Left cardiac atrium (tissue), 4 donors: ENCODE measurements at regions not wholly inside any gene's neighbourhood (a gene's known extent, or its start where the extent isn't known, plus 50 kb on each side); places are given as distances from the start of the nearest gene placed in this dataset.

Experiments
- ATAC-seq, 2 donors: fragments of 200-7000 bp; cut with Tn5 transposase; one replicate each; pipeline ENCODE4 v1.9.1; 2020; ENCODE audit warnings: mild to moderate bottlenecking in 2 of 2, moderate library complexity in 2 of 2
- DNase-seq: peaks from one replicate; pipeline ENCODE4 v3.0.0-alpha.2; 2020
- intact Hi-C, 2 donors: fragments of 100-400 bp; cut with DNase I; formaldehyde crosslinking; loops; one replicate each; pipeline versions ENCODE4 v1.14.1 to v1.15.1; 2022 to 2023
- donor health status: DM: no; HTN: yes; CAD: no.
- donor health status: DM: no; HTN: yes; CAD: no; lungs with severe emphysema.
- donor health status: DM: yes; HTN: yes; CAD: no.
- donor health status: Dilated cardiomyopathy.

DNA sequence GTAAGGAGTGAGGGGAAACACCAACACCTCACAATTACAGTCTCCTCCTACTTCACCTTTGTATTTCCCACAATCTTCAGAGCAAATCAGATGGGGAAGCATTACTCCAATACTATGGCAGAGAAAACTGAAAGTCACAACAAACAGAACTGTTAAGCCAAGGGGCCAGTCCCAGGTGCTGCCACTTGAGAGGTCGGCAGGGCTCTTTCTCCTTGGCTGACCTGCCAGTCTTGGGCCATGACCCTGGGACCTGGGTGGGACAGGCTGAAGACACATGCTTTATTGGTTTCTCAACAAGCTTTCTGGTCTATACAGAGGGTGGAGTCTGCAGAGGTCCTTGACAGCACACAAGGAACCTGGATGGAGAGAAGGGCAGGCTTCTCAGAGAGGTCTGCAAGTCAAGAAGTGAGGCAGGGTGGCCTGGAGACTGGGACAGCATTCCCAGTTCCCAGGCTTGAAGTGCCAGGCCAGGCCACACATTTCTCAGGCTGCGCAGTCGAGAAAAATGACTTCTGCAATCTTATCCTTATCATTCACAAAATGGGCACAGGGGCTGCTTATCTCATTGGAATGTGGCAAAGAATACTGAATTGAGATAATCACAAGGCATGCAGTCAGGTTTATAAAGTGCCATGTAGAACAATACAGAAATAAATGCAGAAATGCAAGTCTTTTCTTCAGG, 301.0 kb downstream of the CXCL12 start:
- DNase-seq (no peak), ATAC-seq (no peak)
- intact Hi-C loops: no loop called here

DNA sequence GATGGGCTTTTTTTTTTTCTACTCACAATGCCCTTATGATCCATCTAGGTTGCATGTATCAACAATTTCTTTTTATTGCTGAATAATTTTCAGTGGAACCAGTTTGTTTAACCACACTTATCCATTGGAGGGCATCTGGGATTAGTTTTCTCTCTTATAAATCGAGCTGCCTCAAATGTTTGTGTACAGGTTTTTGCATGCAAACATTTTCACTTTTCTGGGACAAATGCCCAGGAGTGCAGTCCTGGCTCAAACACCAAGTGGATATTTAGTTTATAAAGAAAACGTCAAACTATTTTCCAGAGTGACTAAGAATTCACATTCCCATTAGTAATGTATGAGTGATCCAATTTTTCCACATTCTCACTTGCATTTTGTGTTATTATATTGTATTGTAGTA, 313.4 kb downstream of the CXCL12 start:
- DNase-seq: no peak
- intact Hi-C loops: no loop called here

DNA sequence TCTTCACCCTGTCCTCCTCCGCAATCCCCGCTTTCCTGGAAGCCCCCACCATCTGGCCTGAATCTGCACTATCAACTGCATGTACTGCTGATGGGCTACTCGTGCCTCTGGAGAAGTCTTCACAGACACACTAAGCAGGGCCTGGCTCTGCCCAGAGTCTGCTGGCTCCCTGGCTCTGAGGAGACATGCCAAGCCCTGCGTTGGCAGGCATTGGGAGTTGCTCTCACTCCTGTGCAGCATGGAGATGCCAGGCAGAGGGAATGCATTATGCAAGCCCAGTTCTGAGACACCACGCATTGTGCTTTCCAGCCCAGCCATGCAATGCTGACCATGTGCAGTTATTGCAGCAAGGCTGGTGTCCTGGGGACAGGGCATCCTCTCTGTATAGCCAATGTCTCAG, 314.6 kb downstream of the CXCL12 start:
- no peak for DNase-seq
- ATAC-seq: peak; percentile 78 to 89
- intact Hi-C loops: no loop called here

More for the DNA sequence above, 313.4 kb downstream of the CXCL12 start:
- no peak for ATAC-seq

DNA sequence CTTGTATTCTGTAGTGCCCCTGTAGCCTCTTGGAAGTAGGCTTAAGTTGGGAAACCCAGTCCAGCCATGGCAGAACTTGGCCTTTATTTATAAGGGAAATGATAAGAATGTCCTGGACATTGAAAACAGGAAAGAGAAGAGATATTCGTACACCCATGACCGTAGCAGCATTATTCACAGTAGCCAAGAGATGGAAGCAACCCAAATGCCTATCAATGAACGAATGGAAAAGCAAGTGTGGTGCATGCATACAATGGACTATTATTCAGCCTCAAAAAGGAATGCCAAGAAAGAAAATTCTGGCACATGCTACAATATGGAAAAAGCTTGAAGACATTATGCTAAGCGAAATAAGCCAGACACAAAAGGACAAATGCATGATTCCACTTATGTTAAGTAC, 315.3 kb downstream of the CXCL12 start:
- ATAC-seq (peak; percentile 10 to 84), DNase-seq (no peak)
- intact Hi-C loops: no loop called here

DNA sequence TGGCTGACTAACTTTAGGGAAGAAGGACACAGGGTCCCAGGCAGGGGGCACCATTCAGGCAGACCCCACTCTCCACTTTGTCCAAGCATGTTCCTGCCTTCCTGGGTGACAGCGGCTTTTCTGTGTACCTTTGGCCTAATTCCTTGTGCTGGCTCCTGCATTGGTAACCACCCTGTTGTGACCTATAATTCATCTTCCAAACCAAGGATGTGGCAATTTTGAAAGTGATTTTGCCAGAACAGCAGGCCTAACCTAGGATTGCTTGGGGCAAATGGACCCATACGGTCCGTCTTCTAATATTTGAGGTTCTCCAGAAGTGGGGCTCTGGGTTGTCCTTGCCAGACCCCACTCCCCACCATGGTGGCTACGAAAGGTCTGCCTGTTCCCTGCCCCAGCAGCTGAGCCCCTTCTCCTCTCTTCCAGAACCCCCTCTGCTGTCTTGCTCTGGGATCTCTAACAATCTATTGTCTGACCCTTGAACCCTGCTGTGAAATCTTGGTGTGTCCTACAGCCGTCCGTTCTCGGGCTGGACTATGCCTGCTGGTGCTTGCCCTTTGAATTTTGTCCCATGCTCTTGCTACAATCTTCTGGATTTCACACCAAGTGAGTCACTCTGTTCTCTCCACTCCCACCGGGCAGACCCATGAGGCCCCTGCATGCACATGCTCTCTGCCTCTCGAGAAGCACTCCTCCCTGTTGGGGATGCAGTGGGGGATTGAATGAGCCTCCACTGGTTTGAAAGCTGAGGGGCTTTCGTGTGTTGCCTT, 316.0 kb downstream of the CXCL12 start:
- DNase-seq (peak; percentile 66), ATAC-seq (peak; percentile 64 to 77)
- intact Hi-C loops: no loop called here

DNA sequence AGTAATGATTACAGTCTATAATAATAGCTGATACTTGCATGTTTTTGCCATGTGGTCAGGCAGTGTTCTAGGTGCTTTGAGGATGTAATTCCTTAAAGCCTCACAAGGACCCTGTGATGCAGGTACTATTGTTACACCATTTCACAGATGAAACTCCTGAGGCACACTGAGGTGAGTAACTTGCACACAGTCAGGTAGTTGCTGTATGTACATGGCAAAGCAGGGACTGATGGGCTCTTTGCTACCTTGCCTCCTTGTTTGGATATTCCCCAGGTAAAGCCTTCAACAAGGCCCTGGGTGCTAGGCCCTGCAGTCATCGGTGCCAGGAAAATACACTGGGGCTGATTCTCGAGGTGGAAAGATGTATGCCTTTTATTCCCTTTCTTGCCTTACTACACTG, 317.5 kb downstream of the CXCL12 start:
- ATAC-seq: no peak
- no peak for DNase-seq
- intact Hi-C loops: no loop called here

DNA sequence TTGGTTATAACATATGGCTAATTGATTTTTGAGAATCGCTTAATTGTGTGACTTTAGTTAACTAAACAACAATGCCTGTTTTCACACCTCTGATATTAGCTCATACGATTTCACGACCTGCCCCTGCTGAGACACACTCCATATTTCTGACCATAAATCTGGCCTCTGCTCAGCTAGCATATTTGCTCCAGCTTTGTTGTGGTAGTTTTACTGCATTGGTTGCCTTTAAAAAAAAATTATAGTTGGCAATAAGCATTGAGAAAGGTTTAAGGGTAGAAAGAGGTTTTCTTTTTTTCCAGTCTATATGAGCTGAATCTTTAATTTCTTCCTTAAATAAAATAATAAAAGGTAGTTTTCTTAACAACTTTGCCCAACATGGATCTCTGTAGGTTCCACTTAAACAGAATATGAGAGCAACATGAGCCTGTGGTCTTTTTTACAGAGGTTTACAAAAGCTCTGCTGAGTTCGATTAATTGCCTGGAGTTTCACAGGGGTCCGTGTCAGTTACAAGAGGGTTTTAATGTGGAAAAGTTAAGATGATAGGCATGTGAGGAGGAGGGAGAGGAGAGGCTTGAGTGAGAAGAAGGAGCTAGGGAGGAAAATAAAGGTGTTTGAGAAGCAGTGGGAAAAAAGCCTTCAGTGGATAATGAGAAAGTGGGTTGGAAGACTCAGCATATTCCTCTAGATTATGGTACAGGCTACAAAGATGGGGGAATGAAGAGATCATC, 318.2 kb downstream of the CXCL12 start:
- DNase-seq: no peak
- ATAC-seq: no peak
- intact Hi-C loops: no loop called here

DNA sequence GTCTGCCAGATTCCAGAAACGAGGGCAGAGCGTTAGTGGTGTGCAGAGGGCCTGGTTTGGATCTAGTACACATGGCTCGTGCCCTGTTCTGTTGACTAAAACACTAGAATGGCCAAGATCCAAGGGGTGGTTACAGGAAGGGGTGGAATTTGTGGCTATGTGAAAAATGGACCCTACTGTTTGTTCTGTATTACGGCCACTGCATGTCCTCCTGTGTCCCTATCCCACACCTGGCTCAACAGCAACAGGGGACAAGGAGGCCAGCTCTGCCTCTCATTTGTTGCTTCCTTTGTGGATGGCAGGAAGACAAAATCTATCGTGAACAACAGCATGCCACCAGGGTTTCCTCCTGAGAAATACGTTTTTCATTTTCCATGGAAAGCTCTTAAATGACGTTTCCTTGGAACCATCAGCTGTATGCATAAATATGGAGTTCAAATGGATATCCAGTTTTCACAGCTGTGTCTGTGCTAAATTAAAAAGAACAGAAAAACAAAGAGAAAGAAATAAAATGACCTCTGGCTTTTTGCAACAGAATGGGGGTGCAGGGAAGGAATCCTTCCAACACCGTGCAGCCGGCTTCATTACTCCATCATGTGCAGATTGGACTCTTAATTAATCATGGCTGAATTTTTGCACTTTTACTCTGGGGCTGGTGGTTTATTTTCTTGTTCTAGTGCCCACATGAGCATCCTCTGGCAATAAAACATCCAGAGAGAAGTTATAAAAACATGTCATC, 318.9 kb downstream of the CXCL12 start:
- intact Hi-C loops: no loop called here
- DNase-seq: no peak
- no peak for ATAC-seq

DNA sequence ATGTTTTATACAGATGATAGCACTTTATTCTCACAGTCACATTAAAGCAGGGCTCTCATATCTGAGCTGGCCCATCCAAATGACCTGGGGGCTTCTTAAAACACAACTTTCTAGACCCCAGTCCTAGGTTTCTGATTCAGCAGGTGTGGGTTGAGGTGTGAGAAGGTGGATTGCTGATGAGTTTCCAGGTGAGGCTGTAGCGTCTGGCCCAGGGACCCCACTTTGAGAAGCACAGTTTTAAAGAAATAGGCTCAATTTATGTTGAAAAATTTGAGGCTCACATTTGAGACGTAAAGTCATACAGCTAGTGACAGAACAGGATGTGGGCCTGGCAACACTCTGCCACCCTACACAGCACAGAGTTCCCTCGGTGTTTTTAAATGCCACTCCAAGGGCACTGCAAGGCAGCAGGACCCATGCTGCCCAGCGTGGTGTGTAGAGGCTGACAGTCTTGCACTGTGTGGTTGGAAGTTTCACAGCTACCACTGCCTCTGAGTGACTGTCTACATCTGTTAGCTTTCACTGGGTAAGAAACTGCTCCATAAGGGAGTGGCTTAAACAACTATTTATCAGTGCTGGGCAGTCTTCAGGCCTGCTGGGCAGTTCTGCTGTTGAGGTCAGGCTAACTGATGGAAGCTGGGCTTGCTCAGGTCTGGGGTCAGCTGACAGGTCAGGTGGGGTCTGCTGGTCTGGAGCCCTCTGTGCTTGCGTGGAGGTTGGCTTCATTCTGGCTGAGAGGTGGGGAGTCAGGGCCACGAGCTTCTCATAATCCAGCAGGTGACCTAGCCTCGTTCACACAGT, 319.7 kb downstream of the CXCL12 start:
- intact Hi-C loops: no loop called here
- peak in 1 of 2 donors; percentile 31 for ATAC-seq
- DNase-seq: no peak

DNA sequence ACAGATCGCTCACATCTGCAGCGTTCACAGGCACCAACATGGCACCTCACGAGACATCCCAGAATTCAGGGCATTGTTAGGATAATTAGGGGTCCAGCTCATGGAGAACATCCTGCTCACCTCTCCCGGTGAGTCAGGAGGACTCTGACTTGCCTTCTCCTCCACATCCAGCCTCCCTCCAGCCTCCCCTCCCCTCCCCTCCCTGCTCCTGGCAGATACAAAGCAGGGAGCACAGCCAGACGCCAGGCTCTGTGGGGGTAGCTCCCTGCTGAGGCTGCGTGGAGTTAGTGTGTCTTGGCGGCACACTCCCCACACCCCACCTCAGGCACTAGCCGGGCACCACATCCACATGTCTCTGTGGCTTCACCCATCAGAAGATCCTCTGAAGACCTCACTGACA, 320.6 kb downstream of the CXCL12 start:
- ATAC-seq (no peak), DNase-seq (no peak)
- intact Hi-C loops: no loop called here

DNA sequence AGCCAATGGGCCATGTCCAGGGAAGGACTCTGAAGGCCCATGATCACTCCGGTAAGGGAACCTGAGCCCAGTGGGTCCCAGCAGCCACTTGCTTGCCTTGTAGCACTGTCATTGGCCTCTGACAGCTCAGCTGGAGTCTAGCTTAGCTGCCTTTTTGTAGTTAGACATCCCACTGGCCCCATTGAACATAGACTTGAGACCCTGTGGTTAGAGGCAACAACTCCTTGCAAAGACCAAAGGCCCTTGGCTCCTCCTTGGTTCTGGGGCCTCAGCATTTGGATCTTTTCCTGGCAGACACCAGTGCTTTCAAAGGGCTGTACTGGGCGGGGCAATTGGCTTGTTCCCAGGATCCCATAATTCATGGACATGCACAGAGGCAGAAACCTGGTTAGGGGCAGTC, 321.2 kb downstream of the CXCL12 start:
- intact Hi-C loops: no loop called here
- DNase-seq (no peak), ATAC-seq (no peak)

DNA sequence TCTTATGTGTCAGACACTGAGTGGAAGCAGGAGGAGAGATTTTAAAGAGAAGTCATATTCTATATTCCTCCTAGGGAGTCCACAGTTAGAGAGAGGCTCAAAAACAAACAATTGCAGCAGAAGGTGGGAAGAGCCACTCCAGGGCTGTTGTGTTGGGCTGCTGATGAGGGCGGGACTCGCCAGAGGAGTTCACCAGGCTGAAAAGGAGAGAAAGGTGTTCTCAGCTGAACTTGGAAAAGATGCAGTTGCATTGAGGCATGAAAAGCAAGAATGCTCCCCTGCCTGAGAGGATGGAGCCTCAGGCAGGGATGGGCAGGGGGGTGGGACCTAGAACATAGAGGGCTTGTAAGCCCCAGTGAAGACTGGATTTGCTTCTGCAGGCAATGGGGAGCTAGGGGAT, 324.2 kb downstream of the CXCL12 start:
- no peak for DNase-seq
- intact Hi-C loops: no loop called here
- ATAC-seq: no peak

DNA sequence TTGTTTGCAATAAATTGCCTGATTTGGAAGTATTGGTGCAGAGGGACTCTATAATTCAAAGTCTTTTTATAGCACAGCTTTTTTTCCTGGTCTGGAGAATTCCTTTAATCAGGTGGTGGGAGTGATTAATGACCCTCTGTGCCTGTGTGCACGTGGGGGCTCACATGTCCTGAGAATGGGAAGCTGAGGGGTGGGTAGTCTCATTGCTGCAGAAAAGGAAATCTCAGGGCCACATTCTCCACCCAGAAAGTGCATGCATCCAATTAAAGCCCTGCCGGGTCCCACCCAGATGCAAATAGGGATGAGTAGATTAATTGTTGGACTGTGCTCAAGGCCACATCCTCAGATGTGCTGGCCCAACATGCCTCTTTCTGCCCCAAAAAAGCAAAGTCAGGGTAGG, 324.7 kb downstream of the CXCL12 start:
- intact Hi-C loops: no loop called here
- DNase-seq (no peak), ATAC-seq (no peak)

DNA sequence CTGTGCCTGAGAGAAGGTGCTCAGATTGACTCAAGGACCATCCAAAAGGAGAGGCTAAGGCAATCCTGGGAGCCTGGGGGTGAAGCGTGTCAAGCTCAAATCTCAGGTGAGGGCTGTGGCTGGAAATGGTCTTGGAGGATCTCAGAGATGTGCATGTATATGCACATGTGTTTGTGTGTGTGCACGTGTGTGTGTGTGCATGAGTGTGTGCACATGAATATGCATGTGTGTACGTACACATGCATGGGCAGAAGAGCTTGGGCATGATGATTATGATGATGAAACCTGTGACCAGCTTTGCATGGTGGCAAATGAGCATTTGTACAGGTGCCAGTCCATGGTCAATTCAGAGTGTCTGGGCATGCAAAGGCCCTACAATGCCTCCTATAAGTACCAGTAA, 326.6 kb downstream of the CXCL12 start:
- no peak for ATAC-seq
- intact Hi-C loops: loop anchor here in 1 of 2 donors (10.0 kb wide), 1 partner anchor 363 kb away; no protein-coding TSS in a partner anchor
- no peak for DNase-seq

DNA sequence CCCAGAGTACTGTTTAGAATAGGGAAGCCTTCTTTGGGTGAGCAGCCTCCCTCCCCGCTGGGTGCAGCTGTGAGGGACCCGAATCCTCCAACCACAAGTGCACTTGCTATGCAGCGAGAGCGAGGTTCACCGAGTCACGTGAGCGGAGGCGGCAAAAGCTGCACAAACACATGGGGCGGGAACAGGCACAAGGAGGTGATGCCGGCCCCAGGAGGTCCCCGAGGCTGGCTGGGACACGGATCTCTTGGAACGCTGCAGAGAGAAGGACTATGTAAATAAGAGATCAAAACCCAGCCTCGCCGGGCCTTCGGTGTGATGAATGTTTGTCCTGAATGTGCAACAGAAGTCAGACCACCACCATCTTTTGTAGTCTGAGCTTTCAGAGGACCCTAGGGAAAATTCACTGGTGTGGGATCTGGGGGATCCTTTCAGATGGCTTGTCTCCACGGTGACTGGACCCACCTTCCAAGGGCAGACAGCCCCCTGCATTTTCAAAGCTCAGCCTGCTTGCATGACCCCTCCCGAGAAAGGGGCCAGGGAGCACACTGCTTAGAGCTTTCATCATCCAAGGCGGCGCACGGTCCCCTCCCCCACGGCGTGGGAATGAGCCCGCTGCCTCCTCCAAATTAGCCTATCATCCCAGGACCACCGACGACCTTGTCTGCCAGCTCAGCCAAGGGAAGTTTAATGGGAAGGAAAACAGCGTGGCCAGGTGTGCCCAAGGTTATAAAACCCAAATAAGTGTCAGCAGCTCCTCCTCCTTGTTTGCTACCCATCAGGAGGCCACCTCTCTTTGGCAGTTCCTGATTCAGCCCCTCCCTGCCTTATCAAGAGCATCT, 327.7 kb downstream of the CXCL12 start:
- ATAC-seq (no peak), DNase-seq (no peak)
- intact Hi-C loops: loop anchor here in 1 of 2 donors (10.0 kb wide), 1 partner anchor 362 kb away; no protein-coding TSS in a partner anchor

DNA sequence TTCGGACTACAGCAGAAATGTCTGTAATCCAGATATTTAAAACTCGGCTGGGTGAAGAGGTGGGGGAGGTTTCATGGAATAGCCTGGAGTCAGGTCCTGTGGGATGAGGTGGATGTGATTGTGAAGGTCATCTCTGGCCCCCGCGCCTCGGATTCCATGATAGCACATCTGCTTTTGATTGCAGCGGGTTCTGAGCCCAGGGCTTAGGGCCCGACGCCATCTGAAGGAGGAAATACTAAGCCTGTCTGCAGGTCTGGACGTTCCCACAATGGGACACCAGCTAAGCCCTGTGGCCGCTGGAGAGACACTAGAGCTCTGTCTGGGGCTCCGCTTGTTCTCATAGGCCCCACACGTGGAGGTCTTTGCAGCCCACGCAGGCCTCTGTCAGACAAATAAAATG, 328.7 kb downstream of the CXCL12 start:
- DNase-seq (no peak), ATAC-seq (peak in 1 of 2 donors; percentile 54)
- intact Hi-C loops: loop anchor here in 1 of 2 donors (10.0 kb wide), 1 partner anchor 361 kb away; no protein-coding TSS in a partner anchor

DNA sequence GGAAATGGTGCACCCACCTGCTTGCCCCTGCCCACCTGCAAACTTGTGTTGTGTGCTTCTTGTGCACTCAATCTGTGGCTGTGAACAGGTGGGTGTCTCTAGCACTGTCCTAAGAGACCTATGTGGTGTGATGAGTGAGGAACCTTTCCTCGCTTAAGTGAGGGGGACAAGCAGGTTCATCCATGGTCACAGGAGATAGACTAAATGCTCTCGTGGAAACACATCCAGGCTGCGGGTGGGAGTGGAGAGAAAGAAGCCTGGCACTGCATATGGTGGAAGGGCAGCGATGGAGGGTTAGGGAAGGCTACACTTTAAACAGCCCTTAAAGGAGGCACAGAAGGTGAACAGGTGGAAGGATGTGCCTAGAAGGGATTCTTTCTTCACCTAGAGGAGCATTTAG, 330.9 kb downstream of the CXCL12 start:
- intact Hi-C loops: loop anchor here in 1 of 2 donors (10.0 kb wide), 1 partner anchor 359 kb away; no protein-coding TSS in a partner anchor
- ATAC-seq (no peak), DNase-seq (no peak)

DNA sequence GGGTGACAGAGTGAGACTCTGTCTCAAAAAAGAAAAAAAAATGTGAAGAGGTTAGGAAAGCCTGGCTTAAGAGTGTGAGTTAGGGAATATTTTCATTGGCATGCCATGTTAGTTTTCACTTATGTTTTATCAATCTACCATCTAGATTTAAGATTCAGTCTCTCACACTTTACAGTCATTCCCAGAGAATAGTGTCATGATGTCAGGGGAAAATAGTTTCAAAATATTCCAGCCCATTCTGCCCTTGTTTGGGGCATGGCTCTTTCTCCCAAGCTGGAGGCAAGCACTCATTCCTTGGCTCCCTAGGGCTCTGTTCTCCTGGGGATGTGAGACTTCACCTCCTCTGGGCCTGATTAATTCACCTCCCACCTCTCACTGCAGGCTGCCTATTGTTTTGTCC, 331.5 kb downstream of the CXCL12 start:
- no peak for ATAC-seq
- intact Hi-C loops: loop anchor here in 1 of 2 donors (10.0 kb wide), 1 partner anchor 359 kb away; no protein-coding TSS in a partner anchor

More for the DNA sequence above, 331.5 kb downstream of the CXCL12 start:
- no peak for DNase-seq
